ENCODE measurements at regions not wholly inside any gene's neighbourhood (a gene's known extent, or its start where the extent isn't known, plus 50 kb on each side); places are given as distances from the start of the nearest gene placed in this dataset.
"Not testable (repeated sequence)": the region's sequence is repeated elsewhere in the genome, so short reads cannot be mapped to it uniquely, and the experiment has no call there.

GRCh38 chr12:75742048-75742447 lies 230.6 kb upstream of the KRR1 start:
- Histone ChIP-seq H3K9ac (ENCODE audit: low read length) (no peak overlapping the region), H3K4me3 (ENCODE audit: low read length) (no peak overlapping the region), H3F3A (ENCODE audit: insufficient read depth, low read length, poor library complexity, severe bottlenecking) (no peaks in the 10 kb centered on the region), H3K27ac (ENCODE audit: low read length) (no peak overlapping the region), H3K36me3 (ENCODE audit: insufficient read depth, low read length) (no peaks in the 10 kb centered on the region), H3K9me2 (ENCODE audit: insufficient read depth, low read length) (no peaks in the 10 kb centered on the region), H3K9me3 (ENCODE audit: low read length) (no peaks in the 10 kb centered on the region), H3K4me2 (ENCODE audit: low read length) (no peak overlapping the region), H3K27me3 (ENCODE audit: insufficient read depth, low read depth, low read length) (no peaks in the 10 kb centered on the region), H2AFZ (ENCODE audit: low read depth, low read length) (no peak overlapping the region), H4K20me1 (ENCODE audit: insufficient read depth) (no peaks in the 10 kb centered on the region), H3K79me2 (replicated peaks; ENCODE audit: insufficient read depth, low read length) (no peaks in the 10 kb centered on the region)
- TF ChIP-seq TAF1 (IDR thresholded peaks at IDR 0.05; ENCODE audit: low read depth) (no peak), EZH2 (IDR thresholded peaks at IDR 0.05; ENCODE audit: borderline replicate concordance, insufficient read depth, low read length, poor library complexity, severe bottlenecking) (no peak), RAD21 (conservative IDR thresholded peaks at IDR 0.05) (no peak), CTCF (IDR thresholded peaks at IDR 0.05; ENCODE audit: poor library complexity, severe bottlenecking) (no peak), EP300 (conservative IDR thresholded peaks at IDR 0.05; ENCODE audit: poor library complexity, severe bottlenecking) (no peak), POLR2AphosphoS5 (IDR thresholded peaks at IDR 0.05) (no peak), REST (IDR thresholded peaks at IDR 0.05; ENCODE audit: borderline replicate concordance) (no peak), SMC3 (conservative IDR thresholded peaks at IDR 0.05; ENCODE audit: poor library complexity) (no peak), MXI1 (conservative IDR thresholded peaks at IDR 0.05; ENCODE audit: poor library complexity, severe bottlenecking) (no peak)

GRCh38 chr12:75739912-75740311 lies 228.5 kb upstream of the KRR1 start:
- Histone ChIP-seq H3F3A (ENCODE audit: insufficient read depth, low read length, poor library complexity, severe bottlenecking) (no peaks in the 10 kb centered on the region), H2AFZ (ENCODE audit: low read depth, low read length) (no peak overlapping the region), H3K9me2 (ENCODE audit: insufficient read depth, low read length) (no peaks in the 10 kb centered on the region), H3K27me3 (ENCODE audit: insufficient read depth, low read depth, low read length) (no peaks in the 10 kb centered on the region), H3K9me3 (ENCODE audit: low read length) (no peaks in the 10 kb centered on the region), H3K79me2 (replicated peaks; ENCODE audit: insufficient read depth, low read length) (no peaks in the 10 kb centered on the region), H4K20me1 (ENCODE audit: insufficient read depth) (no peaks in the 10 kb centered on the region), H3K4me2 (ENCODE audit: low read length) (no peak overlapping the region), H3K36me3 (ENCODE audit: insufficient read depth, low read length) (no peaks in the 10 kb centered on the region), H3K27ac (ENCODE audit: low read length) (no peak overlapping the region), H3K9ac (ENCODE audit: low read length) (no peak overlapping the region), H3K4me3 (ENCODE audit: low read length) (no peak overlapping the region)
- TF ChIP-seq MXI1 (conservative IDR thresholded peaks at IDR 0.05; ENCODE audit: poor library complexity, severe bottlenecking) (no peak), RAD21 (conservative IDR thresholded peaks at IDR 0.05) (no peak), TAF1 (IDR thresholded peaks at IDR 0.05; ENCODE audit: low read depth) (no peak), REST (IDR thresholded peaks at IDR 0.05; ENCODE audit: borderline replicate concordance) (no peak), EP300 (conservative IDR thresholded peaks at IDR 0.05; ENCODE audit: poor library complexity, severe bottlenecking) (no peak), POLR2AphosphoS5 (IDR thresholded peaks at IDR 0.05) (no peak), CTCF (IDR thresholded peaks at IDR 0.05; ENCODE audit: poor library complexity, severe bottlenecking) (no peak), SMC3 (conservative IDR thresholded peaks at IDR 0.05; ENCODE audit: poor library complexity) (no peak), EZH2 (IDR thresholded peaks at IDR 0.05; ENCODE audit: borderline replicate concordance, insufficient read depth, low read length, poor library complexity, severe bottlenecking) (no peak)

DNA sequence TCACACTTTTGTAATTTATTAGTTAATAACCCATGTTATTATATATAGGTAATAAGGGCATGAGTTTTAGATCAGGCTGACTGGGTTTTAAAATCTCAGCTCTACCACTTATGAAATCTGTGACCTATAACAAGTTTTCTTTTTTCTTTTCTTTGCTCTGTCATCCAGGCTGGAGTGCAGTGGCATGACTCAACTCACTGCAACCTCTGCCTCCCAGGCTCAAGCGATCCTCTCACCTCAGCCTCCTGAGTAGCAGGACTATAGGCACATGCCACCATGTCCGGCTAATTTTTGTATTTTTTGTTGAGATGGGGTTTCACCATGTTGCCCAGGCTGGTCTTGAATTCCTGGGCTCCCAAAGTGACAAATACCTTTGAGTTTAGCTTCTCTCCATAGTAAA lies 227.7 kb upstream of the KRR1 start:
- not testable (repeated sequence) for H3F3A ChIP-seq (ENCODE audit: insufficient read depth, low read length, poor library complexity, severe bottlenecking); H4K20me1 ChIP-seq (ENCODE audit: insufficient read depth); H3K9me2 ChIP-seq (ENCODE audit: insufficient read depth, low read length); H3K79me2 ChIP-seq (replicated peaks; ENCODE audit: insufficient read depth, low read length); H3K9ac ChIP-seq (ENCODE audit: low read length); H3K27me3 ChIP-seq (ENCODE audit: insufficient read depth, low read depth, low read length); H3K27ac ChIP-seq (ENCODE audit: low read length); H3K4me3 ChIP-seq (ENCODE audit: low read length); H3K9me3 ChIP-seq (ENCODE audit: low read length); H3K4me2 ChIP-seq (ENCODE audit: low read length); H3K36me3 ChIP-seq (ENCODE audit: insufficient read depth, low read length); H2AFZ ChIP-seq (ENCODE audit: low read depth, low read length)

All from neural cell (in vitro differentiated cells).